Skeletal muscle cell (primary cell): ENCODE measurements at regions not wholly inside any gene's neighbourhood (a gene's known extent, or its start where the extent isn't known, plus 50 kb on each side); places are given as distances from the start of the nearest gene placed in this dataset.
A peak's percentile ranks its signal among the peaks of the same experiment; 100 is the strongest.
"Not testable (repeated sequence)": the region's sequence is repeated elsewhere in the genome, so short reads cannot be mapped to it uniquely, and the experiment has no call there.

Experiments
- DNase-seq: peaks from one replicate; pipeline ENCODE4 v3.0.0-alpha.2; 2010; ENCODE audit warnings: low read depth
- H3K4me3 ChIP-seq: 2 replicates; pipeline ENCODE4 v1.5.1; 2011; ENCODE audit warnings: low read depth, mild to moderate bottlenecking, control low read depth, low read length, moderate library complexity

- not testable (repeated sequence) for DNase-seq, H3K4me3 ChIP-seq
Measured at GRCh38 chr16:29300030-29300491, 106.5 kb downstream of the NPIPB11 start.

- DNase-seq, H3K4me3 ChIP-seq: not testable (repeated sequence)
Measured at GRCh38 chr16:29298997-29299396, 107.5 kb downstream of the NPIPB11 start.

GRCh38 chr16:29298307-29298706, 108.2 kb downstream of the NPIPB11 start:
- DNase-seq, H3K4me3 ChIP-seq: not testable (repeated sequence)

GRCh38 chr16:29297809-29298177, 108.7 kb downstream of the NPIPB11 start:
- DNase-seq, H3K4me3 ChIP-seq: not testable (repeated sequence)

GRCh38 chr16:29297144-29297808, 109.2 kb downstream of the NPIPB11 start:
- H3K4me3 ChIP-seq, DNase-seq: not testable (repeated sequence)

GRCh38 chr16:29296176-29296575, 110.3 kb downstream of the NPIPB11 start:
- DNase-seq, H3K4me3 ChIP-seq: not testable (repeated sequence)

GRCh38 chr16:29294951-29295795, 111.3 kb downstream of the NPIPB11 start:
- H3K4me3 ChIP-seq, DNase-seq: not testable (repeated sequence)

- H3K4me3 ChIP-seq, DNase-seq: not testable (repeated sequence)
Measured at GRCh38 chr16:29294400-29294933, 112.0 kb downstream of the NPIPB11 start.

GRCh38 chr16:29293545-29293944, 113.0 kb downstream of the NPIPB11 start:
- H3K4me3 ChIP-seq, DNase-seq: not testable (repeated sequence)

- not testable (repeated sequence) for DNase-seq, H3K4me3 ChIP-seq
Measured at GRCh38 chr16:29292952-29293471, 113.5 kb downstream of the NPIPB11 start.

GRCh38 chr16:29291329-29292271, 114.9 kb downstream of the NPIPB11 start:
- H3K4me3 ChIP-seq, DNase-seq: not testable (repeated sequence)

- DNase-seq: peak; percentile 55
- peak overlapping the region; percentile 17 for H3K4me3 ChIP-seq
Measured at GRCh38 chr16:29290631-29291247, 115.8 kb downstream of the NPIPB11 start.

- H3K4me3 ChIP-seq, DNase-seq: not testable (repeated sequence)
Measured at GRCh38 chr16:29289516-29290239, 116.8 kb downstream of the NPIPB11 start.

GRCh38 chr16:29288711-29289474, 117.6 kb downstream of the NPIPB11 start:
- DNase-seq, H3K4me3 ChIP-seq: not testable (repeated sequence)

- not testable (repeated sequence) for H3K4me3 ChIP-seq, DNase-seq
Measured at GRCh38 chr16:29287871-29288535, 118.5 kb downstream of the NPIPB11 start.

- not testable (repeated sequence) for DNase-seq, H3K4me3 ChIP-seq
Measured at GRCh38 chr16:29287246-29287645, 119.3 kb downstream of the NPIPB11 start.

- H3K4me3 ChIP-seq, DNase-seq: not testable (repeated sequence)
Measured at GRCh38 chr16:29286796-29287195, 119.7 kb downstream of the NPIPB11 start.
